SK-N-SH treated with all-trans-retinoic acid at 6 μM for 48 hours (cell line): ENCODE measurements at regions not wholly inside any gene's neighbourhood (a gene's known extent, or its start where the extent isn't known, plus 50 kb on each side); places are given as distances from the start of the nearest gene placed in this dataset.

Source experiments
- ATAC-seq: fragments of 200-7000 bp; cut with Tn5 transposase; 3 replicates; pipeline ENCODE4 v1.9.1; 2020; ENCODE audit warnings: mild to moderate bottlenecking, moderate library complexity
- ARNTL ChIP-seq: fragments of 450-650 bp; formaldehyde crosslinking; IDR thresholded peaks from 2 replicates; pipeline ENCODE4 v1.5.0; 2020; ENCODE audit warnings: low read depth, mild to moderate bottlenecking, moderate library complexity, borderline replicate concordance
- BACH2 ChIP-seq: fragments of 250-450 bp; sonication (Bioruptor Pico); IDR thresholded peaks from 2 replicates; pipeline ENCODE4 v1.9.0; 2021; ENCODE audit warnings: mild to moderate bottlenecking, borderline replicate concordance
- CREB5 ChIP-seq: fragments of 250-450 bp; sonication (Bioruptor Pico); IDR thresholded peaks from 2 replicates; pipeline ENCODE4 v1.5.1; 2020; ENCODE audit warnings: low read depth, mild to moderate bottlenecking, moderate library complexity
- CSDC2 ChIP-seq: fragments of 250-450 bp; sonication (Bioruptor Pico); IDR thresholded peaks from 2 replicates; pipeline ENCODE4 v1.5.0; 2020; ENCODE audit warnings: mild to moderate bottlenecking, moderate library complexity
- ESRRG ChIP-seq: fragments of 250-450 bp; sonication (Bioruptor Pico); IDR thresholded peaks from 2 replicates; pipeline ENCODE4 v1.6.1; 2021; ENCODE audit warnings: mild to moderate bottlenecking
- GLIS3 ChIP-seq: fragments of 250-450 bp; sonication (Bioruptor Pico); IDR thresholded peaks from 2 replicates; pipeline ENCODE4 v1.5.0; 2020; ENCODE audit warnings: mild to moderate bottlenecking, moderate library complexity
- ISL1 ChIP-seq: fragments of 250-450 bp; sonication (Bioruptor Pico); IDR thresholded peaks from 2 replicates; pipeline ENCODE4 v2.1.2; 2022; ENCODE audit warnings: mild to moderate bottlenecking, moderate library complexity
- OSR1 ChIP-seq: fragments of 250-450 bp; sonication (Bioruptor Pico); IDR thresholded peaks from 2 replicates; pipeline ENCODE4 v1.8.0; 2022; ENCODE audit warnings: moderate library complexity, mild to moderate bottlenecking, inconsistent platforms
- PATZ1 ChIP-seq: fragments of 250-450 bp; sonication (Bioruptor Pico); IDR thresholded peaks from 2 replicates; pipeline ENCODE4 v1.8.0; 2020; ENCODE audit warnings: mild to moderate bottlenecking, moderate library complexity, borderline replicate concordance
- POU6F1 ChIP-seq: fragments of 250-450 bp; sonication (Bioruptor Pico); IDR thresholded peaks from 2 replicates; pipeline ENCODE4 v1.8.0; 2021; ENCODE audit warnings: low read depth, mild to moderate bottlenecking, moderate library complexity, borderline replicate concordance
- PPARA ChIP-seq: fragments of 250-450 bp; sonication (Bioruptor Pico); IDR thresholded peaks from 2 replicates; pipeline ENCODE4 v1.5.0; 2020; ENCODE audit warnings: mild to moderate bottlenecking, borderline replicate concordance
- RARB ChIP-seq: fragments of 250-450 bp; sonication (Bioruptor Pico); IDR thresholded peaks from 2 replicates; pipeline ENCODE4 v1.8.0; 2021; ENCODE audit warnings: mild to moderate bottlenecking, moderate library complexity
- SNAI2 ChIP-seq: fragments of 250-450 bp; sonication (Bioruptor Pico); IDR thresholded peaks from 2 replicates; pipeline ENCODE4 v1.5.0; 2020; ENCODE audit warnings: mild to moderate bottlenecking, moderate library complexity
- TCF4 ChIP-seq: fragments of 250-450 bp; sonication (Bioruptor Pico); IDR thresholded peaks from 2 replicates; pipeline ENCODE4 v1.8.0; 2021; ENCODE audit warnings: mild to moderate bottlenecking, moderate library complexity, borderline replicate concordance
- TOX ChIP-seq: fragments of 250-450 bp; sonication (Bioruptor Pico); IDR thresholded peaks from 2 replicates; pipeline ENCODE4 v1.8.0; 2021; ENCODE audit warnings: mild to moderate bottlenecking, moderate library complexity, borderline replicate concordance
- ZC3H10 ChIP-seq: fragments of 250-450 bp; sonication (Bioruptor Pico); IDR thresholded peaks from 2 replicates; pipeline ENCODE4 v1.5.1; 2021; ENCODE audit warnings: mild to moderate bottlenecking, moderate library complexity
- ZFP3 ChIP-seq: fragments of 250-450 bp; sonication (Bioruptor Pico); IDR thresholded peaks from 2 replicates; pipeline ENCODE4 v1.5.0; 2020; ENCODE audit warnings: mild to moderate bottlenecking, moderate library complexity
- ZNF565 ChIP-seq: fragments of 450-650 bp; formaldehyde crosslinking; conservative IDR thresholded peaks from 2 replicates; pipeline ENCODE4 v1.5.0; 2020; ENCODE audit warnings: low read depth, mild to moderate bottlenecking, moderate library complexity
- ZNF70 ChIP-seq: fragments of 450-650 bp; formaldehyde crosslinking; IDR thresholded peaks from 2 replicates; pipeline ENCODE4 v1.5.0; 2020; ENCODE audit warnings: mild to moderate bottlenecking, moderate library complexity

GRCh38 chr6:169833258-169833794 lies 81.9 kb downstream of the ERMARD start:
- ATAC-seq: no peak
- TF ChIP-seq ISL1: no peak
- TF ChIP-seq TOX: no peak
- no peak for TF ChIP-seq TCF4 (CRISPR knock-in tag)
- TF ChIP-seq ZC3H10 (CRISPR knock-in tag): no peak
- no peak for TF ChIP-seq BACH2 (CRISPR knock-in tag)
- TF ChIP-seq ZNF565: no peak

GRCh38 chr6:169832247-169832948 lies 81.0 kb downstream of the ERMARD start:
- no peak for TF ChIP-seq TCF4 (CRISPR knock-in tag)
- TF ChIP-seq ZC3H10 (CRISPR knock-in tag): no peak
- TF ChIP-seq ZFP3: no peak
- TF ChIP-seq CSDC2 (CRISPR knock-in tag): no peak
- TF ChIP-seq TOX: no peak
- no peak for TF ChIP-seq ZNF70 (CRISPR knock-in tag)
- no peak for TF ChIP-seq GLIS3
- TF ChIP-seq PPARA: no peak
- TF ChIP-seq POU6F1 (CRISPR knock-in tag): no peak
- TF ChIP-seq RARB (CRISPR knock-in tag): no peak
- TF ChIP-seq ESRRG (CRISPR knock-in tag): no peak
- TF ChIP-seq PATZ1 (CRISPR knock-in tag): no peak
- no peak for TF ChIP-seq ARNTL (CRISPR knock-in tag)
- no peak for ATAC-seq

- ATAC-seq: peak; percentile 98
- TF ChIP-seq ISL1 (no peak), CREB5 (CRISPR knock-in tag) (no peak), ZNF70 (CRISPR knock-in tag) (no peak), TOX (no peak), ESRRG (CRISPR knock-in tag) (no peak), BACH2 (CRISPR knock-in tag) (no peak), POU6F1 (CRISPR knock-in tag) (no peak), ZFP3 (no peak), TCF4 (CRISPR knock-in tag) (no peak), ARNTL (CRISPR knock-in tag) (no peak), RARB (CRISPR knock-in tag) (no peak), GLIS3 (no peak), CSDC2 (CRISPR knock-in tag) (no peak), SNAI2 (CRISPR knock-in tag) (no peak), PATZ1 (CRISPR knock-in tag) (no peak), OSR1 (no peak)
Measured at GRCh38 chr6:169831450-169832246, 80.2 kb downstream of the ERMARD start.
